ENCODE measurements at regions not wholly inside any gene's neighbourhood (a gene's known extent, or its start where the extent isn't known, plus 50 kb on each side); places are given as distances from the start of the nearest gene placed in this dataset.
"Not testable (repeated sequence)": the region's sequence is repeated elsewhere in the genome, so short reads cannot be mapped to it uniquely, and the experiment has no call there.

DNA sequence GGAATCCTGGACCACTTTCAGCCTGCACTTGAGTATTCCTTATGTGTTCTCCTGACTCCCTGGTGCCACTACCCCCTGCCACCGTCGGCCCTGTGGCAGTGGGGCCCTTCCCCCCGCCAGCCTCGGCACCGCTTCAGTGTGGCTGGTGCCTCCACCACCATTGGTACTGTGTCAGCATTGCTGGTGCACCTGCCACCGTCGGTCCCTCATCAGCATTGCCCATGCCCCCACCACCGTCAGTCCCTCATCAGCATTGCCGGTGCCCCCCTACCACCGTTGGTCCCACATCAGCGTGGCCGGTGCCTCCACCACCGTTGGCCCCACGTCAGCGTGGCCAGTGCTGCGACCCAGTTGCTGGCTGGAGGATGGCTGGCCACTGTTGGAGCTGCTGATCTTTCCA is 228.5 kb downstream of the TM9SF2 start:
- TF ChIP-seq, protein P1, sequence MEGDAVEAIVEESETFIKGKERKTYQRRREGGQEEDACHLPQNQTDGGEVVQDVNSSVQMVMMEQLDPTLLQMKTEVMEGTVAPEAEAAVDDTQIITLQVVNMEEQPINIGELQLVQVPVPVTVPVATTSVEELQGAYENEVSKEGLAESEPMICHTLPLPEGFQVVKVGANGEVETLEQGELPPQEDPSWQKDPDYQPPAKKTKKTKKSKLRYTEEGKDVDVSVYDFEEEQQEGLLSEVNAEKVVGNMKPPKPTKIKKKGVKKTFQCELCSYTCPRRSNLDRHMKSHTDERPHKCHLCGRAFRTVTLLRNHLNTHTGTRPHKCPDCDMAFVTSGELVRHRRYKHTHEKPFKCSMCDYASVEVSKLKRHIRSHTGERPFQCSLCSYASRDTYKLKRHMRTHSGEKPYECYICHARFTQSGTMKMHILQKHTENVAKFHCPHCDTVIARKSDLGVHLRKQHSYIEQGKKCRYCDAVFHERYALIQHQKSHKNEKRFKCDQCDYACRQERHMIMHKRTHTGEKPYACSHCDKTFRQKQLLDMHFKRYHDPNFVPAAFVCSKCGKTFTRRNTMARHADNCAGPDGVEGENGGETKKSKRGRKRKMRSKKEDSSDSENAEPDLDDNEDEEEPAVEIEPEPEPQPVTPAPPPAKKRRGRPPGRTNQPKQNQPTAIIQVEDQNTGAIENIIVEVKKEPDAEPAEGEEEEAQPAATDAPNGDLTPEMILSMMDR (IDR thresholded peaks at IDR 0.05) = no peak
- TF ChIP-seq POLR2A (IDR thresholded peaks at IDR 0.05) = no peak
- no peak for TF ChIP-seq EP300 (IDR thresholded peaks at IDR 0.05)
- no peak for TF ChIP-seq POLR2AphosphoS5 (IDR thresholded peaks at IDR 0.05)
- intact Hi-C loops (cut with DNase I; ENCODE audit: low total_unique reads) = no loop called here
- Histone ChIP-seq H3K27ac (no peak overlapping the region), H3K4me1 (no peaks in the 10 kb centered on the region), H3K27me3 (no peaks in the 10 kb centered on the region), H3K36me3 (no peaks in the 10 kb centered on the region), H3K9me3 (no peaks in the 10 kb centered on the region), H3K4me3 (no peak overlapping the region)
- no peak for DNase-seq
- 93 to 96% (median 95%) methylated on average over 12 to 16 of the region's 16 CpGs for WGBS, 5 donors

GRCh38 chr13:99727651-99728050 is 226.4 kb downstream of the TM9SF2 start:
- H3K4me3 ChIP-seq; H3K36me3 ChIP-seq; H3K27ac ChIP-seq; H3K4me1 ChIP-seq; H3K9me3 ChIP-seq; intact Hi-C loops (cut with DNase I; ENCODE audit: low total_unique reads); DNase-seq; H3K27me3 ChIP-seq: not testable (repeated sequence)
- WGBS, 5 donors = 87 to 93% (median 89%) methylated on average over 6 of the region's 6 CpGs

- H3K27ac ChIP-seq = no peak overlapping the region
- H3K9me3 ChIP-seq = no peaks in the 10 kb centered on the region
- no peaks in the 10 kb centered on the region for H3K36me3 ChIP-seq
- H3K4me3 ChIP-seq = no peak overlapping the region
- H3K4me1 ChIP-seq = no peaks in the 10 kb centered on the region
- TF ChIP-seq POLR2AphosphoS5 (IDR thresholded peaks at IDR 0.05) (no peak), EP300 (IDR thresholded peaks at IDR 0.05) (no peak), POLR2A (IDR thresholded peaks at IDR 0.05) (no peak)
- TF ChIP-seq, protein P1 (IDR thresholded peaks at IDR 0.05) = no peak
- no peaks in the 10 kb centered on the region for H3K27me3 ChIP-seq
- no peak for DNase-seq
- WGBS, 5 donors = 80 to 87% (median 83%) methylated on average over 10 of the region's 10 CpGs
- intact Hi-C loops (cut with DNase I; ENCODE audit: low total_unique reads) = no loop called here
Measured at GRCh38 chr13:99726282-99726894, 225.1 kb downstream of the TM9SF2 start.

DNA sequence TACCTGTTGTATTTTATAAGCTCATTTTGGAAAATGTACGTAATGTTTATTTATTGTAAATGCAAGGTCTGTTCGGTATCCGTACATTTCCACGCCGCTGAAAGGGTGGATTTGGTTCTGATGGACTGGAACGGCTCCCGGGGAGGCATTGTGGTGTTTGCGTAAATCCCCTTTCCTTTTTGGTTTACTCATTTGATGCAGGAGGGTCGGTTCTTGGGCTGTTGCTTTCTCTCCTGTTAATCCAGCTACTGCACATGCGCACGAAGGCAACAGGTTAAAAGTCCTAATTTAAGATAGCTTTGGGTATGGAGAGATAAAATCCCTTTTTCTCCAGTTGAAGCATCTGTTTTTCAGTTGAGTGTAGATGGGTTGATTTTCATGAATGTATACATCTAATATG is 224.4 kb downstream of the TM9SF2 start:
- Histone ChIP-seq H3K4me1 (no peaks in the 10 kb centered on the region), H3K4me3 (no peak overlapping the region), H3K36me3 (no peaks in the 10 kb centered on the region), H3K27me3 (no peaks in the 10 kb centered on the region), H3K9me3 (no peaks in the 10 kb centered on the region), H3K27ac (no peak overlapping the region)
- intact Hi-C loops (cut with DNase I; ENCODE audit: low total_unique reads) = no loop called here
- no peak for TF ChIP-seq EP300 (IDR thresholded peaks at IDR 0.05)
- no peak for TF ChIP-seq POLR2A (IDR thresholded peaks at IDR 0.05)
- no peak for DNase-seq
- WGBS, 5 donors = 86 to 93% (median 91%) methylated on average over 11 of the region's 11 CpGs

GRCh38 chr13:99724633-99725517 is 223.6 kb downstream of the TM9SF2 start:
- Histone ChIP-seq H3K4me3 (no peak overlapping the region), H3K9me3 (no peaks in the 10 kb centered on the region), H3K27me3 (no peaks in the 10 kb centered on the region), H3K4me1 (no peaks in the 10 kb centered on the region), H3K27ac (no peak overlapping the region), H3K36me3 (no peaks in the 10 kb centered on the region)
- TF ChIP-seq POLR2AphosphoS5 (IDR thresholded peaks at IDR 0.05) = no peak
- TF ChIP-seq, protein P1 (IDR thresholded peaks at IDR 0.05) = no peak
- TF ChIP-seq POLR2A (IDR thresholded peaks at IDR 0.05) = no peak
- TF ChIP-seq EP300 (IDR thresholded peaks at IDR 0.05) = no peak
- 91 to 97% (median 93%) methylated on average over 16 of the region's 16 CpGs for WGBS, 5 donors
- no peak for DNase-seq
- intact Hi-C loops (cut with DNase I; ENCODE audit: low total_unique reads) = no loop called here
